ENCODE measurements at regions not wholly inside any gene's neighbourhood (a gene's known extent, or its start where the extent isn't known, plus 50 kb on each side); places are given as distances from the start of the nearest gene placed in this dataset.

GRCh38 chr2:128494307-128494639 lies 175.6 kb upstream of the HS6ST1 start:
- DNase-seq (ENCODE audit: low spot score) = no peak

DNA sequence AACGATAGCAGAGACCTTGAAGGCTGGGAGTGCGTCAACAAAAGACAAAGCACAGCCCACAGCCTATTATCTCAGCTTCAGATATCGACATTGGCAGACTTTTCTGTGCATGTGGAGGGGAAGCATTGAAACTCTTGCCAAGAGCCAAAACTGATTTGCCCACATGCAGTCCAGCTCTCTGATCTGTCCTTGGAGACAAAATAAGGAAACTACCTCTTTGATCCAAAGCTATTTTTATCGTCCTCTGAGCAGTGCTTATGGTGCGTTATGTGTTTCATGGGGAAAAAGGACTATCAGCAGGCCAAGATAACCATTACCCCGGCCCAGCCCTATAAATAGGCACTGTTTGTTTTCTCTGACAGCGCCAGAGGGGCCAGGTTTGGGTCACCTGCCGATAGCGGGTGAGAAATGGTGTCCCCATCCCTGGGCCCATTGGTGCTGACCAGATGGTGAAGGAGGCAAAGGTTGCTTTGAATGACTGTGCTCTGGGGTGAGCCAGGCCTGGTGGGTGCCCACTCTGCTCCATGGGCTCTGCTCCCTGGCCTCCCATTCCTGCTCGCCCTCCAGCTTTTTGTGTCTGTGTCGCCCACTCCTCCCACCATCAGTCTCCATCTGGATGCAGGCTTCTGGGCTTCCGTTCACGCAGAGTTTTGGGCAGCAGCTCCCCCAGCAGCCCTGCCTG lies 176.1 kb upstream of the HS6ST1 start:
- no peak for DNase-seq (ENCODE audit: low spot score)

DNA sequence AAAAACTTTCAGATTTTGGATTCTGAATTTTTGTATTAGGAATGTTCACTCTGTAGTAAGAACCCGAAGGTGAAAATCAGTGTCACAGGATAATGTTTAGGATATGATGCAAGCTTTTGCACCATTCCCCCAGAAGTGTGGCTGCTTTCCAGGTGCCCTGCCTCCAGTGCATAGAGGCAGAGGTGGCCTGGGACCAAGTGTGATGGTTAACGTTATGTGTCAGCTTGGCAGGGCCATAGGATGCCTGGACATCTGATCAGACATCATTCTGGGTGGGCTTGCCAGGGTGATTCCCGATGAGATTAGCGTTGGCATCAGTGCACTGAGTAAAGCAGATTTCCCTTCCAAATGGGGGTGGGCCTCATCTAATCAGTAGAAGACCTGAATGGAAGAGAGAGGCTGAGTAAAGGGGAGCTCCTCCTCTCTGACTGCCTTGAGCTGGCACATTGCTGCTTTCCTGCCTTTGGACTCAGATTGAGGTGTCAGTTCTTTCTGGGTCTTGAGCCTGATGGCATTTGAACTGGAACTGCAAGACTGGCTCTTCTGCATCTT lies 177.4 kb upstream of the HS6ST1 start:
- DNase-seq (ENCODE audit: low spot score) = no peak

- DNase-seq (ENCODE audit: low spot score) = no peak
These were observed 178.0 kb upstream of the HS6ST1 start for GRCh38 chr2:128496700-128497099.

DNA sequence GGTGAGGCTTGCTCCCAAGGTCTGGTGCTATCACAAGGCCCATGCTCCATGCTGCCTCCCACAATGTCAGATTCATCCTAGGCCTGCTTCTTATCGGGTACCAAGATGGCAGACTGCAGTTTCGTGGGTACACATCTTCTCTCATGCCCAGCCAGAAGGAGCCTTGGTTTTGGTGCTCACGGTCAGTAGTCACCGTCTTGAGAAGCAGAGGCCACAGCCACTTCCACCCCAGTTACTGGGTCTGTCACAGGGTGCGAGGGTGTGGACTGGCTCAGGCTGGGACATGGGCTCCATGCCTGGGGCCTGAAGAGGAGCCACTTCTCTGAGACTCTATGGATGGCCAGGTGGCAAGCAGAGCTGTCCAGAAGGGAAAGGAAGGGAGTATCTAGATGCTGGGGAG lies 178.8 kb upstream of the HS6ST1 start:
- DNase-seq (ENCODE audit: low spot score) = no peak

GRCh38 chr2:128498086-128498485 lies 179.4 kb upstream of the HS6ST1 start:
- DNase-seq (ENCODE audit: low spot score) = no peak

DNA sequence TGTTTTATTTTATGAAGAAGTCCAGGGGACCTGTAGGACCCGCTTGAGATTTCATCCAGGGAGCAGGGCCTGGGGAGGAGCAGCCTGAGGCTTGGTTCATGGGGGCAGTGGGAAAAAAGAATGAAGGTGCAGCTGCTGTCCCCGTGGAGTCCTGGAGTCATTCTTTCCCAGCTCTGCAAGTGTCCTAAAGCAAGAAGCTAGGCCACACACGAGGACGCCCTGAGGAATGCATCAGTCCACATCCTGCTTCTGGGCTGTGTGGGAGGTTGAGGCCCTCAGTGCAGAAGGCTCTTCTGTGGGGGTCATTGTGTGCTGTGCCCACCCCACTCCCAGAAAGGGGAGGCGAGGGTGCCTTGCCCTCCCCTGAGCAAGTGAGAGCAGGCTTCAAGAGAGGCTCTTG lies 179.9 kb upstream of the HS6ST1 start:
- DNase-seq (ENCODE audit: low spot score) = no peak

DNA sequence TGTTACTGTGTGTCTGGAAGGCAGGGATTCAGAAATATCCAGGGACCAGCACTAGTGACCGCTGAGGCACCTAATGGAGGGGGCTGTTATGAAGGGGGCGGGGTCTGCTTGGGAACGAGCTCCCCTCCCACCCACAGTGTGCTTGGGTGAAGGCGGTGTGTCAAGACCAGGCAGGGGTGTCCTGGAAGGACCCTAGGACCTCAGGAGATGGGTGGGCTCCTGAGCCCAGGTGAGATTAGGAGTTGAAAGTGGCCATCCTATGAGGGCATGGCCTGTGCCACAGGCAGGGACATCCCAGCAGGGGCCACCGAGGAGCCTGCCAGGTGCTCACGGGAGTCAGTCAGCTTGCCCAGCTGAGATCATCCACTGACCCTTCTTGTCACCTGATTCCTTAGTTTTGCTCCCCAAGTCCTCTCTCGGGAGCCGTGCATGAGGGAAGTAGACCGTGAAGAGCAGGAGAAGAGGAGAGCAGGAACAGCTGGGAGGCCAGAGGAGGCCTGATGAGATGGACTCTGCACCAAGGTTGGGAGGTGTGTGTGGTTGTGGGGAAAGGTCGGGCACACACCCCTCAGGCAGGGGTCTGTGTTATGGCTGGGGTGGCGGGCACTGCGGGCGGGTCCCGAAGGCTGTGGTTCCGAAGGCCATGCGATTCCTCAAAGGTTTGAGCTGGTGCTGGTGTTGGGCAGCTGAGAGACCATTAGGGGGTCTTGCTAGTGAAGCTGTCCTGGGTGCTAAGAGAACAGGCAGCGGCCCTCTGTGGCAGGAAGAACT lies 180.9 kb upstream of the HS6ST1 start:
- DNase-seq (ENCODE audit: low spot score) = no peak

- no peak for DNase-seq (ENCODE audit: low spot score)
These were observed 181.6 kb upstream of the HS6ST1 start for GRCh38 chr2:128500138-128500800.

GRCh38 chr2:128501006-128501690 lies 182.5 kb upstream of the HS6ST1 start:
- no peak for DNase-seq (ENCODE audit: low spot score)

- DNase-seq (ENCODE audit: low spot score) = no peak
These were observed 183.0 kb upstream of the HS6ST1 start for GRCh38 chr2:128501700-128502099.

GRCh38 chr2:128502200-128502599 lies 183.5 kb upstream of the HS6ST1 start:
- DNase-seq (ENCODE audit: low spot score) = no peak

DNA sequence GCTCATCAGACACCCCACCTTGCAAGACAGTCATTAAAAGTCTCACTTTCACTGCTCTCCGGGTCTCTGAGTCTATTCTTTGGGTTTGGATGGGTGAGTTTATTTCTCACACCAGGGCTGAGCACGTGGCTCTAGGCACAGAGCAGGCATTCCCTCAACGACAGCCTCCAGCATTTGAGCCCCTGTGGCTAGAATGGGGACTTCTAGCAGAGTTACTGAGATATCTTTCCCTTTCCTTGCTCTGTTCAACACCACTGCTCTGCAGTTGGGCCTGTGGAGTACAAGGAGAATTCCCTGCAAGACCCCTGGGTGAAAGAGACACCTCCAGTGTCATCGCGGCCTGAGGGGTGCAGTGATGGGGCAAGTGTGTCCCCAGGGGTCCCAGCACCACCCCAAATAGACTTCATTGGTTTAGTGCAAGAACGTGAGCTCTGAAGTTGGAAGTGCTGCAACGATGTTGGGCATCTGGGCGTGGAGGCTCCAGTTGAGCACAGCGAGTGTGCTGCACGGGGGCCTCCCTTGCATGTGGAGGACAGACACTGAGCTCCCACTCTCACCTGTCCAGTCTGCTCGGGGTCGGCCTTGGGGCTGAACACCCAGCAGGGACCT lies 184.1 kb upstream of the HS6ST1 start:
- no peak for DNase-seq (ENCODE audit: low spot score)

DNA sequence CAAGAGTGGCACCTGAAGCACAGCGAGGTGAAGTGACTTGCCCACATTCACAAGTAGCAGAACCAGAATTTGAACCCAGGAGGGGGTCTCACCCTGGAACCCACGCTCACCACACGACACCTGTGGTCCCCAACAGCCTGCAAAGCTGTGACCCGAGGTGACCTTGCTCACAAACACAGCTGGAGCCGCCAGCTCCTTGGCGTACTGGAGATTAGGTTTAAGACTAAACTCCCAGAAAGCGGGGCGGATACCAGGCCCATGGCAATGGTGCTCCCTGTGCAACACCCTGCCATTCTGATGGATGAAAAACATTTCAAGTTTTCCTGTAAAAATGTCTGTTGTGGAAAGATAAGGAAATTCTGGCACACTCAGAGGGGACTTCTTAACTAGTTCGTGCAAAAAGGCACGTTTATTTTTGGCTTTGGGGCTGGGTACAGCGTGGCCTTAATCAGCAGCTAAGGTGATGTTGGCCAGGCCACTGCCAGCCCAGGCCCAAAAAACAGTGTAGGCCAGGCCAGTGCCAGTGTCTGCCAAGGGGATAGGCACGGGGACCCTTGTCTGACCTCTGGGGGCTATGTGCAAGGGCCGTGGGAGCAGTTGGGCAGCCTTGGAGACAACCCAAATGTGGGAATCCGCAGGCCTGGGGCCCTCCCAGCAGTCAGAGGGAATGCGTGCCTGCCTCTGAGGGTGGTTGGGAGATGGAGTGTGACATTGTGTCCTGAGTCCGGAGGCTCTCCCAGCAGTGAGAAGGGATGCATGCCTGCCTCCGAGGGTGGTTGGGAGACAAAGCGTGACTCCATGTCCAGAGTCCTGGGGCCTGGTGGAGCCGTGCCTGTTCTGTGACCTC lies 185.0 kb upstream of the HS6ST1 start:
- no peak for DNase-seq (ENCODE audit: low spot score)

- DNase-seq (ENCODE audit: low spot score) = peak; percentile 82
These were observed 185.8 kb upstream of the HS6ST1 start for GRCh38 chr2:128504246-128505149.

DNA sequence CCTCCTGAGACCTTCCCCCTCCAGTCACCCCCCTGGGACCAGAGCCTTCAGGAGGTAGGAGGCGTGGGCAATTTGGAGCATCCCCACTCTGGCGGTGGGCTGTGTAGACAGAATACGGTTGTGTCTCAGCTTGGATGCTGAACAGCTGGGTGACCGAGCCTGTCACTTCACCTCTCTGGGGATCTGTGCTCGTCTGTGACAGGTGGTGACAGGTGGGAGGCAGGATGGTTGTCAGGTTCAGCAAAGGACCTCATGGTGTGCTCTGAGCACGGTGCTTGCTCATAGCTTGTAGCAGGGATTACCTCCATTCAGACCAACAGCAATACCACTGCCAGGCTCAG lies 186.5 kb upstream of the HS6ST1 start:
- DNase-seq (ENCODE audit: low spot score) = peak; percentile 75

GRCh38 chr2:128505575-128506526 lies 187.2 kb upstream of the HS6ST1 start:
- DNase-seq (ENCODE audit: low spot score) = no peak

DNA sequence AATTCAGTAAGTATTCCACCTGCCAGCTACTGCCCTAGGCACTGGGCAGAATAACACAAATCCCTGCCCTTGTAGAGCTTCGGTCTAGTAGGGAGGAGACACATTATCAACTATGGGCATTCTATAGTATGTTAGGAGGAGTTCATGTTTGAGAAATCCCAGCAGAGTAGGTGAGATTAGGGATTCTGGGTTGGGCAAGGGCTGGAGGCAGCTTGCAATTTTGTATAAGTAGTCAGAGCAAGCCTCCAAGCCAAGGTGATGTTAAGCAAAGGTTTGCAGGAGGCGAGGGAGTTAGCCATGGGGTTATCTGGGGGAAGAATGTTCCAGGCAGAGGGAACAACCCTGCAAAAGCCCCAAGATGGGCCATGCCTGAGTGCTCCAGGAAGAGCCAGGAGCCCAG lies 187.9 kb upstream of the HS6ST1 start:
- DNase-seq (ENCODE audit: low spot score) = no peak
